Neural progenitor cell (in vitro differentiated cells): ENCODE measurements at regions not wholly inside any gene's neighbourhood (a gene's known extent, or its start where the extent isn't known, plus 50 kb on each side); places are given as distances from the start of the nearest gene placed in this dataset.

ENCODE experiments used
- CTCF ChIP-seq: fragments of 200-600 bp; sonication (generic); IDR thresholded peaks from 2 replicates; pipeline ENCODE4 v1.5.1; 2017; ENCODE audit warnings: antibody characterized with exemption, mild to moderate bottlenecking
- EZH2phosphoT487 ChIP-seq: fragments of 200-600 bp; sonication (generic); IDR thresholded peaks from 2 replicates; pipeline ENCODE4 v1.6.1; 2017; ENCODE audit warnings: antibody characterized with exemption

- TF ChIP-seq EZH2phosphoT487, result no peak
- TF ChIP-seq CTCF, result no peak
Measured at GRCh38 chr7:86328801-86329433, 314.8 kb upstream of the GRM3 start.
